ENCODE measurements at regions not wholly inside any gene's neighbourhood (a gene's known extent, or its start where the extent isn't known, plus 50 kb on each side); places are given as distances from the start of the nearest gene placed in this dataset.

DNA sequence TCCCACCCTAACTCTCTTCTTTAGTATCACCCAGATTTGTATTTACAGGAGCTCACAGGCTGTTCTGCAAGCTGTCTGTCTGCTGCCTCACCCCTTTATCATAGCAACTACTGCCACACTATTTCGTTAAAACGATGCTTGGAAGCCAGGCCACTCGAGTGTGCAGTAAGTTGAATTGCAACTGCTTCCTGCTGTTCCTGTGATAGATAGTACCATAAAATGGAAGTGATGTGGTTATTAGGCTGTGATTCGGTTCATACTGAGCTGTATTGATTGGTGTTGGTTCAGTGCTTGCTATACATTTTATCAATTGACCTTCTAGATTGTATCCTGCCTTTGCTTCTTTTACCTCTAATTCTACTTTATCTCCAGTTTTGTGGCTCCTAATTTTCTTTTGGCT is 325.4 kb downstream of the RNF144B start:
- TF ChIP-seq EZH2 (optimal IDR thresholded peaks at IDR 0.05; ENCODE audit: low read depth, low read length) (no peak), EZH2phosphoT487 (IDR thresholded peaks at IDR 0.05; ENCODE audit: low read length) (no peak)
- TF ChIP-seq, protein P1, sequence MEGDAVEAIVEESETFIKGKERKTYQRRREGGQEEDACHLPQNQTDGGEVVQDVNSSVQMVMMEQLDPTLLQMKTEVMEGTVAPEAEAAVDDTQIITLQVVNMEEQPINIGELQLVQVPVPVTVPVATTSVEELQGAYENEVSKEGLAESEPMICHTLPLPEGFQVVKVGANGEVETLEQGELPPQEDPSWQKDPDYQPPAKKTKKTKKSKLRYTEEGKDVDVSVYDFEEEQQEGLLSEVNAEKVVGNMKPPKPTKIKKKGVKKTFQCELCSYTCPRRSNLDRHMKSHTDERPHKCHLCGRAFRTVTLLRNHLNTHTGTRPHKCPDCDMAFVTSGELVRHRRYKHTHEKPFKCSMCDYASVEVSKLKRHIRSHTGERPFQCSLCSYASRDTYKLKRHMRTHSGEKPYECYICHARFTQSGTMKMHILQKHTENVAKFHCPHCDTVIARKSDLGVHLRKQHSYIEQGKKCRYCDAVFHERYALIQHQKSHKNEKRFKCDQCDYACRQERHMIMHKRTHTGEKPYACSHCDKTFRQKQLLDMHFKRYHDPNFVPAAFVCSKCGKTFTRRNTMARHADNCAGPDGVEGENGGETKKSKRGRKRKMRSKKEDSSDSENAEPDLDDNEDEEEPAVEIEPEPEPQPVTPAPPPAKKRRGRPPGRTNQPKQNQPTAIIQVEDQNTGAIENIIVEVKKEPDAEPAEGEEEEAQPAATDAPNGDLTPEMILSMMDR (IDR thresholded peaks at IDR 0.05; ENCODE audit: low read length), result no peak

All from MM.1S (cell line).